ENCODE measurements at regions not wholly inside any gene's neighbourhood (a gene's known extent, or its start where the extent isn't known, plus 50 kb on each side); places are given as distances from the start of the nearest gene placed in this dataset.

- H3K4me3 ChIP-seq (ENCODE audit: control insufficient read depth, low read depth, low read length) = no peak overlapping the region
- no peak for TF ChIP-seq CTCF (conservative IDR thresholded peaks at IDR 0.05; ENCODE audit: control insufficient read depth, insufficient read depth, low read depth, low read length)
- no peak for DNase-seq (ENCODE audit: low read depth)
Measured at GRCh38 chr10:94282369-94282768, 80.4 kb downstream of the NOC3L start.
